ENCODE measurements at regions not wholly inside any gene's neighbourhood (a gene's known extent, or its start where the extent isn't known, plus 50 kb on each side); places are given as distances from the start of the nearest gene placed in this dataset.

GRCh38 chr12:87529413-87529812 is 499.8 kb downstream of the C12orf50 start:
- H3K4me3 ChIP-seq (replicated peaks; ENCODE audit: low read depth, low read length): no peak overlapping the region
- TF ChIP-seq CTCF (IDR thresholded peaks at IDR 0.05; ENCODE audit: low read depth, low read length, missing control alignments): no peak
- DNase-seq (ENCODE audit: extremely low read depth, low read depth): no peak

GRCh38 chr12:87520968-87521367 is 508.2 kb downstream of the C12orf50 start:
- H3K4me3 ChIP-seq (replicated peaks; ENCODE audit: low read depth, low read length): no peak overlapping the region
- no peak for TF ChIP-seq CTCF (IDR thresholded peaks at IDR 0.05; ENCODE audit: low read depth, low read length, missing control alignments)
- no peak for DNase-seq (ENCODE audit: extremely low read depth, low read depth)

GRCh38 chr12:87518481-87518880 is 510.7 kb downstream of the C12orf50 start:
- no peak overlapping the region for H3K4me3 ChIP-seq (replicated peaks; ENCODE audit: low read depth, low read length)
- DNase-seq (ENCODE audit: extremely low read depth, low read depth): no peak
- TF ChIP-seq CTCF (IDR thresholded peaks at IDR 0.05; ENCODE audit: low read depth, low read length, missing control alignments): no peak

GRCh38 chr12:87518036-87518435 is 511.2 kb downstream of the C12orf50 start:
- TF ChIP-seq CTCF (IDR thresholded peaks at IDR 0.05; ENCODE audit: low read depth, low read length, missing control alignments): no peak
- H3K4me3 ChIP-seq (replicated peaks; ENCODE audit: low read depth, low read length): no peak overlapping the region
- no peak for DNase-seq (ENCODE audit: extremely low read depth, low read depth)

- no peak for TF ChIP-seq CTCF (IDR thresholded peaks at IDR 0.05; ENCODE audit: low read depth, low read length, missing control alignments)
- H3K4me3 ChIP-seq (replicated peaks; ENCODE audit: low read depth, low read length): no peak overlapping the region
- DNase-seq (ENCODE audit: extremely low read depth, low read depth): no peak
These were observed 515.5 kb downstream of the C12orf50 start for GRCh38 chr12:87513536-87514280.

- no peak for TF ChIP-seq CTCF (IDR thresholded peaks at IDR 0.05; ENCODE audit: low read depth, low read length, missing control alignments)
These were observed 517.8 kb downstream of the C12orf50 start for GRCh38 chr12:87511371-87511770.

More at GRCh38 chr12:87511371-87511770, 517.8 kb downstream of the C12orf50 start:
- no peak for DNase-seq (ENCODE audit: extremely low read depth, low read depth)
- H3K4me3 ChIP-seq (replicated peaks; ENCODE audit: low read depth, low read length): no peak overlapping the region

Measured in HFF-Myc (cell line).